22Rv1 (cell line): ENCODE measurements at regions not wholly inside any gene's neighbourhood (a gene's known extent, or its start where the extent isn't known, plus 50 kb on each side); places are given as distances from the start of the nearest gene placed in this dataset.
A peak's percentile ranks its signal among the peaks of the same experiment; 100 is the strongest.

Experiments
- H3K27ac ChIP-seq: fragments of 450-650 bp; 2 replicates; pipeline ENCODE4 v1.5.1; 2017
- ZFX ChIP-seq: fragments of 450-650 bp; IDR thresholded peaks from 2 replicates; pipeline ENCODE4 v1.6.1; 2017; ENCODE audit warnings: antibody characterized with exemption, borderline replicate concordance
- TF ChIP-seq, protein P1 (sequence below): fragments of 450-650 bp; IDR thresholded peaks from 2 replicates; pipeline ENCODE4 v1.5.1; 2017; ENCODE audit warnings: mild to moderate bottlenecking

- no peak overlapping the region for H3K27ac ChIP-seq
- TF ChIP-seq, protein P1, sequence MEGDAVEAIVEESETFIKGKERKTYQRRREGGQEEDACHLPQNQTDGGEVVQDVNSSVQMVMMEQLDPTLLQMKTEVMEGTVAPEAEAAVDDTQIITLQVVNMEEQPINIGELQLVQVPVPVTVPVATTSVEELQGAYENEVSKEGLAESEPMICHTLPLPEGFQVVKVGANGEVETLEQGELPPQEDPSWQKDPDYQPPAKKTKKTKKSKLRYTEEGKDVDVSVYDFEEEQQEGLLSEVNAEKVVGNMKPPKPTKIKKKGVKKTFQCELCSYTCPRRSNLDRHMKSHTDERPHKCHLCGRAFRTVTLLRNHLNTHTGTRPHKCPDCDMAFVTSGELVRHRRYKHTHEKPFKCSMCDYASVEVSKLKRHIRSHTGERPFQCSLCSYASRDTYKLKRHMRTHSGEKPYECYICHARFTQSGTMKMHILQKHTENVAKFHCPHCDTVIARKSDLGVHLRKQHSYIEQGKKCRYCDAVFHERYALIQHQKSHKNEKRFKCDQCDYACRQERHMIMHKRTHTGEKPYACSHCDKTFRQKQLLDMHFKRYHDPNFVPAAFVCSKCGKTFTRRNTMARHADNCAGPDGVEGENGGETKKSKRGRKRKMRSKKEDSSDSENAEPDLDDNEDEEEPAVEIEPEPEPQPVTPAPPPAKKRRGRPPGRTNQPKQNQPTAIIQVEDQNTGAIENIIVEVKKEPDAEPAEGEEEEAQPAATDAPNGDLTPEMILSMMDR, result no peak
- TF ChIP-seq ZFX, result no peak
Observed at GRCh38 chr11:29538339-29539036, 478.3 kb downstream of the KCNA4 start.

GRCh38 chr11:29534836-29535235 lies 482.0 kb downstream of the KCNA4 start:
- H3K27ac ChIP-seq, result no peak overlapping the region
- TF ChIP-seq, protein P1, result no peak
- TF ChIP-seq ZFX, result no peak

DNA sequence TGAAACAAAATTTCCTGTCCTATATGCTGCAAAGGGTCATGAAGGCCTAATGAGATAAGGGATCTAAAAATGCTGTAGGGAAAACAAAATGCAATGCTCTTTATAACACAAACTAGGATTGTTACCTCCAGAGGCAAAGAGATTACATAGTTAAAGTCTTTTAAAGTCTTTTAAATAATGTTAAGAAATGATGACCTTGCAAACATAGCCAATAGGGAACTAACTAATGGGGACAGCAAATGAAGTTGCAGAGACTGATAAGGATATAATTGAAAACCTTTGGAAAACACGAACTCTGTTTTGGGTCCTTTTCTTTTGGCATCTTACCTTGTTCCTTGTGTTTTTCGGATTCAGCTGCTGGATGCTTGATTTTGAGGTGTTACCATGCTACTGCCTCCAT lies 485.9 kb downstream of the KCNA4 start:
- H3K27ac ChIP-seq, result no peak overlapping the region
- no peak for TF ChIP-seq ZFX
- TF ChIP-seq, protein P1, result no peak

DNA sequence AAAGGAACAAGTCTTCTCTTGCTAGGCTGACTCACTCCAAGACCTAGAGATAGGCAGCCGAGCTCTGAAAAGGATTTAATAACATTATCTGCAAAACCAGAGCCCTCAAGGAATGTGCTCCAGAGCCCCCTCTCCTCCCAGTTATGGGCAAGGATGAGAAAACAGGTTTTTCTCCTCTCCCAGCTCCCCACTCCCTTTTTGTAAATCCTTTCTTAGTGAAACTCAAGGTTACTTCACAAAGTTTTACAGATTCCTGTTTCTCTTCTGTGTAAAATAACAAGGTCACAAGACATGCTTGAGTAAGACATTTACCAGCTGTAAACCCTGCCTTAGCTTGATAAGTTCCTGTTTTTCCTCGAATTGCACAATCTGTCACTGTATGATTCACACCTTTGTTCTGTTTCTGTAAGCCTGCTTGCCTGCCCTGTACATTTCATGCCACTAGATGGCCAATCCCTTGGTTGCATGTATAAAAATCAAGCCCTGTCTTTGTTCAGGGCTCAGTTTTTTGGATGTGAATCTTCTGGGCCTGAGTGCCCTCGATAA lies 489.4 kb downstream of the KCNA4 start:
- TF ChIP-seq, protein P1, result peak; percentile 62
- no peak for TF ChIP-seq ZFX
- no peak overlapping the region for H3K27ac ChIP-seq

DNA sequence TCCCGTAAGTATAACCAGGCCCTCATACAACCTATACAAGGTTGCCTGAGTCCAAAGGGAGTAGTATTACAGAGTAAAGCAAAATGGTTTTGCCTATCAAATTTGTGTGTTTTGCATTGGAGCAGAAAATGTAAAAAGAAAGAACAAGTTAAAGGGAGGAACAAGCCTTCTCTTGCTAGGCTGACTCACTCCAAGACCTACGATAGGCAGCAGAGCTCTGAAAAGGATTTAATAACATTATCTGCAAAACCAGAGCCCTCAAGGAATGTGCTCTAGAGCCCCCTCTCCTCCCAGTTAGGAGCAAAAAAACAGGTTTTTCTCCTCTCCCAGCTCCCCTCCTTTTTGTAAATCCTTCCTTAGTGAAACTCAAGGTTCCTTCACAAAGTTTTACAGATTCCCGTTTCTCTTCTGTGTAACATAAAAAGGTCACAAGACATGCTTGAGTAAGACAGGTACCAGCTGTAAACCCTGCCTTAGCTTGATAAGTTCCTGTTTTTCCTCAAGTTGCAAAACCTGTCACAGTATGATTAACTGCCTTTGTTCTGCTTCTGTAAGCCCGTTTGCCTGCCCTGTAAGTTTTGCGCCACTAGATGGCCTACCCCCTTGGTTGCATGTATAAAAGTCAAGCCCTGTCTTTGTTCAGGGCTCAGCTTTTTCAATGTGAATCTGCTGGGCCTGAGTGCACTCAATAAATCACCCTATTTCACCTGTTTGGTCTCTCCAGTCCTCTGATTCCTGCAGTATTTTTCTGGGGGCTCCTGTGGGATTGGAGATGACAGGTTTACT lies 498.2 kb downstream of the KCNA4 start:
- no peak overlapping the region for H3K27ac ChIP-seq
- no peak for TF ChIP-seq ZFX
- TF ChIP-seq, protein P1, result peak; percentile 62

- H3K27ac ChIP-seq, result no peak overlapping the region
- no peak for TF ChIP-seq ZFX
- TF ChIP-seq, protein P1, result no peak
Observed at GRCh38 chr11:29511394-29511793, 505.4 kb downstream of the KCNA4 start.

GRCh38 chr11:29507376-29507775 lies 509.5 kb downstream of the KCNA4 start:
- H3K27ac ChIP-seq, result no peak overlapping the region
- no peak for TF ChIP-seq ZFX
- TF ChIP-seq, protein P1, result no peak
